GM18502 (cell line): ENCODE measurements at regions not wholly inside any gene's neighbourhood (a gene's known extent, or its start where the extent isn't known, plus 50 kb on each side); places are given as distances from the start of the nearest gene placed in this dataset.

ENCODE experiments used
- ATAC-seq: cut with Tn5 transposase; IDR thresholded peaks from one replicate; pipeline ENCODE4 v1.9.1; 2021; ENCODE audit warnings: mild to moderate bottlenecking; ENCODE audit not compliant: unreplicated experiment, poor library complexity

DNA sequence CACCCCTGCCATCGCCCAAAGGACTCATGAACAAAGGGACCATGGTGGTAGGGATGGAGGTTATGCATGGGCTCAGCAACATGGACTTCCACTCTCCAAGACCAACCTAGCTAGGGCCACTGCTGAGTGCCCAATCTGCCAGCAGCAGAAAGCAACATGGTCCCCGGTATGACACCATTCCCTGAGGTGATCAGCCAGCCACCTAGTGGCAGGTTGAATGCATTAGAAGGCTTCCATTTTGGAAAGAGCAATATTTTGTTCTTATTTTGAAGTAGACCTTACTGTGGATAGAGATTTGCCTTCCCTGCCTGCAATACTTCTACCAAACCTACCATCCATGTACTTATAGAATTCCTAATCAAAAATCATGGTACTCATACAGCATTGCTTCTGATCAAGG is 99.8 kb downstream of the METTL4 start:
- no peak for ATAC-seq

DNA sequence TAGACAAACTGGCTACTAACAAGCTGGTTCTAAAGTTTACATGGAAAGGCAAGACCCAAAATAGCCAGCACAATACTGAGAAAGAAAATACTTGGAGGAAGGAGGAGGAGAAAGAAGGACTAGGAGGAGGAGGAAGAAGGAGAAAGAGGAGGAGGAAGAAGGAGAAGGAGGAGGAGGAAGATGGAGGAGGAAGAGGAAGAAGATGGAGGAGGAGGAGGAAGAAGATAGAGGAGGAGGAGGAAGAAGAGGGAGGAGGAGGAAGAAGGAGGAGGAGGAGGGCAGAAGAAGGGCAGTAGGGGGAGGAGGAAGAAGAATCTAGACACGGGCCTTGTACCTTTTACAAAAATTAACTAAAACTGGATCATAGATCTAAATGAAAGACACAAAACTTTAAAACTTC is 92.6 kb downstream of the METTL4 start:
- ATAC-seq: no peak

DNA sequence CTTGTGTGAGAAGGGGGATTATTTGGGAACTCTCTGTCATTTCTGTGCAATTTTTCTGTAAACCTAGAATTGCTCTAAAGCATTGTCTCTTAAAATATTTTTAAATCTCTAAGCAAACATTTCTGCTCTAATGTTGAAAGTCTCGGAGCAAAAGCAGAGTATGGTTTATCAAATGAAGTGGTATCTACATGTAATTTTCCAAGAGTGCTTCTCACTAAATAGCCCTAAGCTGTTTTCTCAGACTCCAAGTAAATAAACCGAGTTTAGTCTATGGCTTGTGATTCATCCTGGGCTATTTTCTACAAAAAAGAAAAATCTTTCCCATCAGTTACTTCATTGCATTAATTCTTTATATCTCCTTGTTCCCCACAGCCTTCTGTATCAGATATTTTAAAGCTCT is 90.8 kb downstream of the METTL4 start:
- ATAC-seq: no peak

DNA sequence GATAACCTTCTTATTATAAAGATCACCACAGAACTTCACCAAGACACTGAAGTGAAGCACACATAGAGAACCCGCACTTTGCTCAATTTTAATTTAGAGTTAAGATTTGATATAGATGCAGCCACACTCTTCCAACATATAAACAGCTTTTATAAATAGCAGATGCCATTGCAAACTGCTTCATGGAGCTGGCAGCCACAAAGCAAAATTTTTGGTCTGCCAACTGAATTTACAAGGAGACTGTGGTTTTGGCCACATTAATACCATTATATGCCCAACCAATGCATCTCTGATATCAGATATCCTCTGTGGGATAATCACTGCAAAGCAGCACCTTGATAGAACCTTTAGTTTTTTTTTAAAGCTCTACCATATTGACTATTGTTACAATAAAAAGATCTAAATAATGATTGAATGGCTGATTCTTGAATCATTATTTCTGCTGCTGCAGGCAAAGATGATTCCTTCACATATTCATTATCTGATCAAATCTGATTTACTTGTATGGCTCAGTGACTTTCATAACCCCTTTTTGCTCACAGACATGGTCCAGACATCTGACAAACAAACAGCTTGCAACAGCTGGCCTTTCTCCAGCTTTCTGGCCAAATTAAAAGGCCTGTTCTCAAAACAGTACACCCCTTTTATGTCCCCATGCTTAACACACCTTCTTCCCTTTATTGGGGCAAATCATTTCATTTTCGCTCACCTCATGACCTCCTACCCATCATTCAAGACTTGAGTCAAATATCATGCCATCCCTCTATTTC is 88.4 kb downstream of the METTL4 start:
- no peak for ATAC-seq

DNA sequence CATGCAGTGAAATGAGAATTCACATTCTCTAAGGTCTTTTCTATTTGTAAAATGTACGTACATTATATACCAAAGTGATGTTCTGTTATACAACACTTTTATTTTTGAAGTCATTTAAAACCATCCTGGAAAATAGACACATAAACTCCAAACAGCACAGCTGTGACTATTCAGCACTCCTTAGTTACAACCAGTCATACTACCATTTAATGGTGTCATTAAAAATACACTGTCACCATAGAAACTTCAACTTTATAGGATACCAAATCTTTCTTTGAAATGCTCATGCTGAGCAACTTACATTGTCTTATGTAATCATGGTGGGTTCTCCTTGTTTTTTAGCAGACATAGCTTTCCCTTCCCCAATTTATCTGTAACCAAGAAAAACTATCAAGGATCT is 85.3 kb downstream of the METTL4 start:
- ATAC-seq: no peak

DNA sequence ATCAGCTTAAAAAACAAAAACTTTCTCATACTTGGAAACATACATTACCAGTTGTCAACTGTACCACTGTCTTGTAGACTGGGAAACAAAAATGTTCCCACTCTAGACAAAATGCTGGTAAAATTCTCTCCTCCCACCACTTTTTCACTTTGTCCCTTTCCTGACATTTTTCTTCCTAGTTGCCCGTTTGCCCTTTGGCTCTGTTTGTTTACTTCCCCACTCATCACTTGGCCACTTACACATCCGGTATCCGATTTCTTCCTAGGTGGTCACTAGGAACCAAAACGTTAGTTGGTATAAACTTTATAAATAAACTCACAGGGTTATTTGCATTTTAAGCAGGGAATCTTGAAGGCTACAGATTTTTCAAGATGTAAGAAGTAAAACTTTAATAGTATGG is 84.9 kb downstream of the METTL4 start:
- ATAC-seq: no peak
